ENCODE measurements at regions not wholly inside any gene's neighbourhood (a gene's known extent, or its start where the extent isn't known, plus 50 kb on each side); places are given as distances from the start of the nearest gene placed in this dataset.

DNA sequence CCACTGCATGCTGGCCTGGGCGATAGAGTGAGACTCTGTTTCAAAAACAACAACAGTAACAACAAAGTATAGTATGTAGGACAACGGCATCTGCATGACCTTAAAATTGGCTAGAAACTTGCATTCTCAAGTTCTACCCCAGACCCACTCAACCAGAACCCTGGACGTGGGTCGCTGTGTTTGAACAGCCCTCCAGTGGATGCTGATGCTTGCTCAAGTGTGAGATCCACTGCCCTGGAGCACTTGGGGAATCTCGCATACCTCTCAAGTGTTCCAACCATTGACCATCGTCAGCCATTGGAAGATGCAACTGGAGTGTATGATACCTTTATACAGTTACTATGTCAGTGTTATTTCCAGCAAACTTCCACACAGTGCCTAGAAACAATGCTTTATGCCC, 435.9 kb downstream of the DCDC2C start:
- TF ChIP-seq TAF1 (IDR thresholded peaks at IDR 0.05; ENCODE audit: borderline replicate concordance, insufficient read depth, low read length) (no peak), SIN3A (IDR thresholded peaks at IDR 0.05; ENCODE audit: borderline replicate concordance, insufficient read depth, low read length) (no peak), POLR2AphosphoS5 (IDR thresholded peaks at IDR 0.05; ENCODE audit: low read depth, low read length) (no peak)
- TF ChIP-seq, protein P1, sequence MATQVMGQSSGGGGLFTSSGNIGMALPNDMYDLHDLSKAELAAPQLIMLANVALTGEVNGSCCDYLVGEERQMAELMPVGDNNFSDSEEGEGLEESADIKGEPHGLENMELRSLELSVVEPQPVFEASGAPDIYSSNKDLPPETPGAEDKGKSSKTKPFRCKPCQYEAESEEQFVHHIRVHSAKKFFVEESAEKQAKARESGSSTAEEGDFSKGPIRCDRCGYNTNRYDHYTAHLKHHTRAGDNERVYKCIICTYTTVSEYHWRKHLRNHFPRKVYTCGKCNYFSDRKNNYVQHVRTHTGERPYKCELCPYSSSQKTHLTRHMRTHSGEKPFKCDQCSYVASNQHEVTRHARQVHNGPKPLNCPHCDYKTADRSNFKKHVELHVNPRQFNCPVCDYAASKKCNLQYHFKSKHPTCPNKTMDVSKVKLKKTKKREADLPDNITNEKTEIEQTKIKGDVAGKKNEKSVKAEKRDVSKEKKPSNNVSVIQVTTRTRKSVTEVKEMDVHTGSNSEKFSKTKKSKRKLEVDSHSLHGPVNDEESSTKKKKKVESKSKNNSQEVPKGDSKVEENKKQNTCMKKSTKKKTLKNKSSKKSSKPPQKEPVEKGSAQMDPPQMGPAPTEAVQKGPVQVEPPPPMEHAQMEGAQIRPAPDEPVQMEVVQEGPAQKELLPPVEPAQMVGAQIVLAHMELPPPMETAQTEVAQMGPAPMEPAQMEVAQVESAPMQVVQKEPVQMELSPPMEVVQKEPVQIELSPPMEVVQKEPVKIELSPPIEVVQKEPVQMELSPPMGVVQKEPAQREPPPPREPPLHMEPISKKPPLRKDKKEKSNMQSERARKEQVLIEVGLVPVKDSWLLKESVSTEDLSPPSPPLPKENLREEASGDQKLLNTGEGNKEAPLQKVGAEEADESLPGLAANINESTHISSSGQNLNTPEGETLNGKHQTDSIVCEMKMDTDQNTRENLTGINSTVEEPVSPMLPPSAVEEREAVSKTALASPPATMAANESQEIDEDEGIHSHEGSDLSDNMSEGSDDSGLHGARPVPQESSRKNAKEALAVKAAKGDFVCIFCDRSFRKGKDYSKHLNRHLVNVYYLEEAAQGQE (IDR thresholded peaks at IDR 0.05; ENCODE audit: insufficient read depth in 1 of 2, low read depth in 2 of 2, low read length in 2 of 2), result no peak
